Stimulated activated CD4-positive, alpha-beta T cell treated with anti-CD3 and anti-CD28 coated beads, Interleukin-2, amount 100 ng/mL, for 24 hours (primary cell): ENCODE measurements at regions not wholly inside any gene's neighbourhood (a gene's known extent, or its start where the extent isn't known, plus 50 kb on each side); places are given as distances from the start of the nearest gene placed in this dataset.
"Not testable (repeated sequence)": the region's sequence is repeated elsewhere in the genome, so short reads cannot be mapped to it uniquely, and the experiment has no call there.

ENCODE experiments used
- DNase-seq, 2 donors: peaks; one replicate each; pipeline ENCODE4 v3.0.0-alpha.2; 2020

DNA sequence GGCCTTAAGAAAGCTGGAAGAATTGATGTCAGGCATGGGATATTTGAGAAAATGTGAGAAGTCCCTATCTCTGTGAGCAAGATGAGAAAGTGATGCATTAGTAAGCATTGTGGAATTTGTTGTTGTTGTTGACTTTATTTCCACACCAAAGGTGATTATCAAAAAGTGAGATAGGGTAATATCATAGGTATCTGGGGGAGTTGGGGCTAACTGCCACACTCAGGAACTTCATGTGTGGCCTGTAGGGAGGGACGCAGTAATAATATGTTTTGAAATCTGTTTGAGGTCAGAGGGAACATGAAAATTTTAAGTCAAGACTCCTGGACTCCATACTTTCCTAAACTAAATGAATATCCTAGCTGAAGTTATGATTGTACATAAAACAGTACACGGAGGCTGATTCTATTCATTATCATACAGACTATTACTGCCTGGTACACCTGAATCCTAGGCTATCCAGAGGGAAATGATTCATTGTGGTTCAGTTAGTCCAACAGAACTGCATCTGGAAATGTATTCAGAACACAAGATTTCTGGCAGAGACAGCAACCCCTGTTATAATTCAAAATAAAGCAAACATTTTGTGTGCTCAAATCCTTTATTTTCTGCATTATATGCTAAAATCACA is 304.8 kb downstream of the CPS1 start:
- DNase-seq, result no peak

DNA sequence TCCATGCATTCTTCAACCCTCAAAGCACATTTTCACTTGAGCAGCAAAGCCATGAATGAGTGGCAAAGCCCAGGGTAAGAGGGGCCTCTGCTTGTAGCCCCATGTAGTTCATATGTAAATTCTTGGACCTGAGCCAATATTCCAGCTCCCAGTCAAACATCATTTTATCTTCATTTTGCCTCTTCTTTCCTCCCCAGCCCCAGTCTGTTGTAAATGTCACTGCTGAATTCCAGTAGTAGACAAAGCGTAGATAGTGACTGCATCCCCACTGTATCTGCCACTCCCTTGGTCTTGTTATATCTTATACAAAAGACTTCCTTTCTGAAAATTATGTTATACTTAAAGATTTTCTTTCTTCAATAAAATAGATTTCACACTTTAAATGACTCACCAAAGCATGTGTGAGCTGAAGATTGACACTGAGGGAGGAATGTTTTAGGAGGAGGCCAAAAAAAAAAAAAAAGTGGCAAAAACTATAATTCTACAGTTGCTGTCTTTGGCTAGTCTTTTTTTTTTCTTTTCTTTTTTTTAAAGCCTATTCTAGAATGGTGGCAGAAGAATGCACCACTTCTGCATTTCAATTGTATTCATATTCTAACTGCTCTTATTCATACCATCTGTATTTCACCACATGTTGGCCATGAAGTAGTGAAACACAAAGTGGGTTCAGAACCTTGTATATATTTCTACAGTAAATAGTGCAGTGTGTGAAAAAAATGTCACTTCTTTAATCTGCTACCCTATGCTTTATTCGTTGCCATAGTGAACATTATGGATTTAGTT is 306.1 kb downstream of the CPS1 start:
- DNase-seq, result no peak

DNA sequence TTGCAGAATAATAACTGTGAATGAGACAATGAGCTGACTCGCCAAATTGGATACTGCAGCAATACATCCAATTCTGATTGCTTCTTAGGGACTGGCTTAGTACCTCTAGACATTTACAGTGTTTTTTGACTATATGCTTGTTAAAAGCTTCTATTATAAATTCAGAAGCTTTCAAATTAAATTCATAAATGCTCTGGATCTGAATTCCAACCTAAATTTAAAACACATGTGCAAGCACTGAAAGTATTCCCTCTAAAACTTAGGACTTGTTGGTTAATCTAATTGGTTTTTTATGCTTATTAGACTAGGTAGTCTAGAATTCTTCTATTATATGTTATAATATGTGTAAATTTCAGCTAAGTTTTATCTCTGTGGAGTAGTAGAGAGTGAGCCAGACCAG is 306.9 kb downstream of the CPS1 start:
- DNase-seq, result no peak

DNA sequence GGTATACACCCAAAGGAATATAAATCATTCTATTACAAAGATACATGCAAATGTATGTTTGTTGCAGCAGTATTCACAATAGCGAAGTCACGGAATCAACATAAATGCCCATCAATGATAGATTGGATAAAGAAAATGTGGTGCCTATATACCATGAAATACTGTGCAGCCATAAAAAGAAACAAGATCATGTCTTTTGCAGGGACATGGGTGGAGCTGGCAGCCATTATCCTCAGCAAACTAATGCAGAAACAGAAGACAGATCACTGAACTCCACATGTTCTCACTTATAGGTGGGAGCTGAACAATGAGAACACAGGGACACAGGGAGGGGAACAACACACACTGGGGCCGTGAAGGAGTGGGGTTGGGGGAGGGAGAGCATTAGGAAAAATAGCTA is 315.2 kb downstream of the CPS1 start:
- DNase-seq, result not testable (repeated sequence)

DNA sequence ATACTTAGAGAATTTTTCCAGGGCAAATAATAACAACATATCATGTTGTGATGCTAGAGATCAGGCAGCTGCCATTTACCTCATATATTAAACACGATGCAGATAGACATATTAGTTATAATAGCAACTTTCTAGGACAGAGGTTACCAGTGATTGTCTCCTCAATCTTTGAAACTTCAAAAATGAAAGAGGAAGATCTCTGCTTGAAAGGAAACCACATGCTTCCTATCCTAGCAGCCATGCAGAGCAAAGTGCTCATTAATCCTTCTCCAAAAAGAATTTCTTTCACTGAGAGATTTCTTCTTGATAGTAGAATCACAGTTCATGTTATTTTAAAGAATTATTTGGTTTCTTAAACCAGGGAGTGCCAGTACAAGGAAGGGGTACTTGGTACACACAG is 317.2 kb downstream of the CPS1 start:
- DNase-seq, result no peak

DNA sequence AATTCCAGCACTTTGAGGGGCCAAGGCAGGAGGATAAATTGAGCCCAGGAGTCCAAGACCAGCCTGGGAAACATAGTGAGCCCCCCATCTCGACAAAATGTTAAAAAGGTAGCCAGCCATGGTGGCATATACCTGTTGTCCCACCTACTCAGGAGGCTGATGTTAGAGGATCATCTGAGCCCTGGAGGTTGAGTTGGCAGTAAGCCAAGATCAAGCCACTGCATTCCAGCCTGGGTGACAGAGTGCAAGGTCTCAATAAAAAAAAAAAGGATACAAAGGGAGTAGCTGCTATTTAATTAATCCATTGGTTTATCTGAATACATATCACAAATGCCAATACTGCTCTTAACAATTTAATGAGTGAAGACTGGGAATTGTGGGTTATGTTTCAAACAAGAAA is 327.8 kb downstream of the CPS1 start:
- DNase-seq, result no peak

DNA sequence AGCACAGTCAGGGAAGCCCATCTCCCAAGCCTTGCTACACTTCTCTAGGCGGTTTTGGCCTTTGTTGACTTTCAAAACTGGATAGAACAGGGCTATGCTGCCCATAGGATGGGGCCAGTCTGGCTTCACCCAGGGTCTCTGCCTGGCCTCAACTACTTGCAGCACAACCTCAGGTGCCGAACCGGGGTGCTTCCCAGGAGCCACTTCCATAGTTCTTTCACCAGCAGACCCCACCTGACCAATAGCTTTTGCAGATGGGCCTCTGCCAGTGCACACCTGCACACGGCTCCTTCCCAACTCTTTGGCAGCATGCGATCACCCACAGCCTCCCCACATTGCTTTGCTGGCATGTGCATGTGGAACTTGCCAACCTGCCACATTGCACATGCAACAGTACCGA is 331.6 kb downstream of the CPS1 start:
- no peak for DNase-seq

DNA sequence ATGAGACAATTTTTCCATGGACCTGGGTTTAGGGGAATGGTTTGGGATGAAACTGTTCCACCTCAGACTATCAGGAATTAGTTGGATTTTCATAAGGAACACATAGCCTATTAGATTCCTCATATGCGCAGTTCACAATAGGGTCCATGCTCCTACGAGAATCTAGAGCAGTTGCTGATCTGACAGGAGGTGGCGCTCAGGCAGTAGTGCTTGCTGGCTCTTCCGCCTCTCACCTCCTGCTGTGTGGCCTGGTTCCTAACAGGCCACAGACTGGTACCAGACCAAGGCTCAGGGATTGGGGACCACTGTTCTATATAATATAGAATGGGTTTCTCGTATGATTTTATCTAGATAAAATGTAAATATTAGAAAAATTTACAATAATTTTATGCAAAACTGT is 338.7 kb downstream of the CPS1 start:
- DNase-seq, result no peak

DNA sequence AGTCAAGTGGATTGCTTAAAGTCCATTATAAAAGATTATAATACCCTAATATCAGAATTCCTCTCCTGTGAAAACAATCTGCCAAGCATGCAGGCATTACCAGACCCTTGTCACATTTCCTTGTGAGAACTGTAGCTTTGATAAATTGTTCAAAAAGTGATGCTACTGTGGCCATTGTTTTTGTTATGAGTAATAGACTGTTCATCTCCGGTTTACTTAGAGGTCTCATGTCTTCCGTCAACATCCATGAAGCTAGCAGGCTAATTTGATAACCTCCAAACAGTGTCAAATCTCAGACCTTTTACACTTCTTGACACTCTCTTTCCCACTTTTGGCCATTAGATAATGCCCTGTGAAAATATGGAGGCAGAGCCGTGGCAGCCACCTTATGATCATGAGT is 342.7 kb downstream of the CPS1 start:
- no peak for DNase-seq

DNA sequence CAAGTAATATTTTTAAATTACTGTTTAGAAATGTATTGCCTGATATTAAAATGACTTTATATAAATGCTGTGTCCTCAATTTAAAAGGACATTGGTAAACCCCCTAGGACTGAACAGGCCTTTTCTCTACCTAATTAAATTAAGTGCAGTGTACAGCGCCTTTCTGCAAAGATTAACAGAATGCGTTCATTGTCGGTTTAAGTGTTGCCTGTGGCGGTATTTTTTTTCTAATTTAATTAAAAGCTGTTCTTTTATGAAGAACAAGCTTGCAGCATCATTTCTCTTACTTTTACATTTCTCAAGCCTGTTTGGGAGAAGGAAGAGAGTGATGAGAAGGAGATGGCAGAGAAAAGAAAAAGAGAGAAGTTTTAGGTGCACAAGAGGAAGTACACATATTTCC is 344.9 kb downstream of the CPS1 start:
- DNase-seq, result no peak

DNA sequence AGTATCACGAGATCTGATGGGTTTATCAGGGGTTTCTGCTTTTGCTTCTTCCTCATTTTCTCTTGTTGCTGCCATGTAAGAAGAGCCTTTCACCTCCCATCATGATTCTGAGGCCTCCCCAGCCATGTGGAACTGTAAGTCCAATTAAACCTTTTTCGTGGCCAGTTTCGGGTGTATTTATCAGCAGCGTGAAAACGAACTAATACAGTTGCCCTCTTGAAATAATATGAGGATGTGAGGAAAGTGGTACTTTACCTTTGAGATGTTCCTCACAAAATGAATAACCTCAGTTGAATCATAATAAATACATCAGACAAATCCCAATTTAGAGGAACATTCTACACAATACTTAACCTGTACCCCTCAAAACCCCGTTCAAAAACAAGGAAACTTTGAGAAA is 356.4 kb downstream of the CPS1 start:
- DNase-seq, result no peak

DNA sequence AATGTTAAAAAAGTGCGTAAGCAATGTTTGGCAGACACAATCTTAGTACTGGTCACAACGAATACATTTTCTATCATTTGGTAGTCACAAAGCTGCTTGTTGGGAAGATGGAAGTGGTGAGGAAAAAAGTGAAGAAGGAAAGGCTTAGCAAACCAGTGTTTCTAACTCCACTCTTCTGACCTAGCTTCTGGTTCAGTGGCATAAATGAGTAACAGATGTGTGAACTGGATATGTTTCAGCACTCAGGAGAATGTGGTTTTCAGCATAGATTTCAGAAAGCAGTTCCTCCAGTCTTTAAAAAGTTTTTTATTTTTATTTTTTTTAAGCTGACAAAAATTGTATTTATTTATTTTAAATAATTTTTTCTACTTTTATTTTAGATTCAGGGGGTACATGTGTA is 357.1 kb downstream of the CPS1 start:
- DNase-seq, result no peak

DNA sequence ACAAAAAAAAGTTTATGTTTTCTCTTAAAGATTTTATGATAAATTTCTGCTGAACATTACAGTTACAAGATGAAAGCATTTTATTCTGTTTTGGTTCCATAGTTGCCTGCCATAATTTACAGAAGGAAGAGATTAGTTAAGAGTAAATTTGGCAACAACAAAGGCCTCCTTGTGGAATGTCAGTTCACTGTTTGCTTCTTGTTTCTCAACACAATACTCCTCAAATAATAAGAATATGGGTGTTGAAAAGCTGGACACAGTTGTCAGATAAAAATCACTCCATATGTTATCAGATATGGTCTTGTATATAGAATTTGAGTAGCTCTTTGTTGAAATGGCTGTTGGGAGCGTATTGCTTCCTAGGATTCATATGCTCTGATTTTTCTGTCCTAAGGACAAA is 359.5 kb downstream of the CPS1 start:
- no peak for DNase-seq

DNA sequence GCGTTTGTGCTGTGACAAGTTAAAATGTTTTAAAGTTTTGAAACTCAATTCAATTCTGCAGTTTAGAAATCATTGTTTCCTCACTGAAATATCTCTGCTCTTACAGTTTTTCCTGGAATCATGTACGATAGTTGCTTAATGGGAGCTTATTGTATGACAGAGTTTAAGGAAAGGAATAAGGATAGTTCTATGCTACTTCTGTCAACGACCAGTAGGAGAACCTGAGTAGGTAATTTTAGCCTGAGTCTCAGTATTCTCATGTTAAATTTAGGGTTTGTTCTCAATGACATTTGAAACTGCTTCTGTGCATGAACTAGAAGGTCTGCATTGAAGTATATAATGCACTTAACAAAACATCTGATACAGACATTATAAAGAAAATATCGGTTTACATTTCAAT is 361.1 kb downstream of the CPS1 start:
- DNase-seq, result no peak

DNA sequence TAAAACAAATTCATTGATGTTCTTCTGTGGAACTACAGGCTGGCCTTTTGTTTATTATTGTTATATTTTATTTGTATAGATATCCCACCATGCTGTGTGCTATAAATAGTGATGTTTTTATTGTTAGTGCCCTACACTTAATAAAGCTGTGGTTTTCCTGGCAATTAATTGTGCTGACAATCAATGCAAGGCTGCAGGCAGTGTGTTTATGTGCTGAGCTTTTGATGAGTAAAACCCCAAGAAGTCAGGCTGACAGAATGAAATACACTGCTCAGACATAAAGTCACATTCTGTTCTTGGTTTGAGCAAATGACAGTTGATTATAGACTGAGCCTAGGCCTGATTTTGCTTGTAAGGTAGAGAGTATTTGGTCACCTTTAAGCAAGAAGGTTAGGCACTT is 362.7 kb downstream of the CPS1 start:
- DNase-seq, result no peak

DNA sequence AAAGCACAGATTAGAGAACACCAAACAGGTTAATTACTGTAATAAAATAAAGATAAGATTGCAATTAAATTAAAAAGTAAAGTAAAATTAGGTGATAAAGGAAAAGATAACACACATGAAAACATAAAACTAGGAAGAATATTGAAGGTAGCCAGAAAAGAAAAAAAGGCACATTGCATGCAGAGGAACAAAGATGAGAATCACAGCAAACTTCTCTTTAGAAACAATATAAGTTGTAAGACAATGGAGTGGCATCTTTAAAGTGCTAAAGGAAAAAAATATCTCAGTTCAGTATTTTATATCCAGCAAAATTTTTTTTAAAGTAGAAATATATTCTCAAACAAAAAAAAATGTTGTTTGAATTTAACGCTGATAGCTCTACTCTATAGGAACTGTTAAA is 366.0 kb downstream of the CPS1 start:
- no peak for DNase-seq

DNA sequence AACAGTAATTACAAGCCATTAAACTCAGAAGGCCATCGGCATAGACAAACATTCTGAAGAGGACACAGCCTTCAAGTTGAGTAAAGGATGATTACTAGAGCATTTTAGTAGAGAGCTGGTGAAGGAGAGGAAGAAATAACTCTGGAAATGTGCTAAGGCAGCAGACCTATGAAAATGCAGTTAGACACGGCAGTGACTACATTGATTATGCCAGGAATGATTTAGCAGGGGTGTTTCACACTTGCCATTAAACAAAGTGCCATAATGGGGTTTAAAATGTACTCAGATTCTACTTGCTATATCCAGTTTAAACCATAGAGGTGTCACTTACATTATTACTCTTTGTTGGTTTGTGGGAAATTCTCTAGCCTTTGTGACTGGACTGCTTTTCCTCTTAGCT is 372.3 kb downstream of the CPS1 start:
- no peak for DNase-seq

DNA sequence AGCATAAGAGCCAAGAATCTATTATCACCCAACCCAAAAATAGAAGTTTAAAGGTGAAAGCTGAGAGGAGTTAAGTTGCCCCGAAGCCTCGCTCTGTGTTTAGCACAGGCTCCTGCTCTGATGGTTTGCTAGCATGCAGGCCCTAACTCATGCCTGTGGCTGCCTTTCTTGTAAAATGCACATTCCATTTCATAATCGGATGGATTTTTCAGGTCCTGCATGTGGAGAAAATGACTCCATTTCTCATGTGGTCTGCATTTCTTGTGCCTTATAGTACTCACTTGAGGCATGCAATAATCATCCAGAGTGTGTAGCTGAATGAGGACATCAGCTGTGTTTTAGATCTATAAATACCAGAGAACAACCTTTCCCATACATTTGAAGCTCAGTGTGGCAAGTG is 381.8 kb downstream of the CPS1 start:
- DNase-seq, result no peak

DNA sequence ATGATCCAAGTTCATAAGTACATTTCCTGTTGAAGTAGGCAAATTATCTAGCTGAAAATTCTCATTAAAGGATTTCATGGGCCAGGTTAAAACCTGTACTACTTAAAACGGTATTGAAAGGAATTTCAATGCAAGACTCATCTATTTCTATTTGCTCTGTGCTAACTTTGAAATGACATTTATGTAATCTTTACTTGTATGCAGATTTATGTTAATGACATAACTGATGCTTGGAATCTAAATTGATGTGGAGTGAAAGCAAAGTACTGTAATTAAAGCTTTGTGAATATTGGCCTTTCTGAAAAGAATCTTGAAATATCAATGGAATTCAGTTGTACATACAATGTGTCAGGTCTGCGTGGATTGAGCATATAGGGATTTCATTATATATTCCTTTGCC is 390.0 kb downstream of the CPS1 start:
- DNase-seq, result no peak

DNA sequence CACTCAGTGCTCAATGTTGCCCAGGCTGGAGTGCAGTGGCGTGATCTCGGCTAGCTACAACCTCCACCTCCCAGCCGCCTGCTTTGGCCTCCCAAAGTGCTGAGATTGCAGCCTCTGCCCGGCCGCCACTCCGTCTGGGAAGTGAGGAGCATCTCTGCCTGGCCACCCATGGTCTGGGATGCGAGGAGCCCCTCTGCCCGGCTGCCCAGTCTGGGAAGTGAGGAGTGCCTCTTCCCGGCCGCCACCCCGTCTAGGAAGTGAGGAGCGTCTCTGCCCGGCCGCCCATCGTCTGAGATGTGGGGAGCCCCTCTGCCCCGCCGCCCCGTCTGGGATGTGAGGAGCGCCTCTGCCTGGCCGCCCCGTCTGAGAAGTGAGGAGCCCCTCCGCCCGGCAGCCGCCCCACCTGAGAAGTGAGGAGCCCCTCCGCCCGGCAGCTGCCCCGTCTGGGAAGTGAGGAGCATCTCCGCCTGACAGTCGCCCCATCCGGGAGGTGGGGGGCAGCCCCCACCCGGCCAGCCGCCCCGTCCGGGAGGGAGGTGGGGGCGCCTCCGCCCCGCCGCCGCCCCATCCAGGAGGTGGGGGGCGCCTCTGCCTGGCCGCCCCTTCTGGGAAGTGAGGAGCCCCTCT is 394.1 kb downstream of the CPS1 start:
- not testable (repeated sequence) for DNase-seq

DNA sequence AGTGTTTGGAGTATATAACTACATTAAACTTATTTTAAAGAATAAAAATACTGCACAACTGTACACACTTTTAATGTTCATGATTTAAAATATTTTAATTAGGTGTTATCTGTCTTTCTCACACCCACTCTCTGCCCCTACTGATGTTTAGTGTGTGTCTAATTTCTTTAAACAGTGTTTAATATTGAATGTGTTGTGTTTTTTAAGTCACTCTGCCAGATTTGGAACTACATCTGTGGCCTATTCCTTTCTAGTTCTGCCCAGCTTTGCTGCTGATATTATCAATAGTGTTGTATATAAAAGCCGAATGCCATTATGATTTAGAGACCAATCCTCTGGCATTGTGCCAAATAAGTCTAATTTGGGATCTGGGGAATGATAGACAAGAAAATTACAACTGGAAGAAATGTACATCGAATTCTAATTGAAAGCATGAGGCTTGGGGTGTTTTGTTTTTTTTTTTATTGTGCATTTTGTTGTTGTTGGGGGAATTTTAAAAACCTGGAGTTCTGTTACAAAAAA is 398.0 kb downstream of the CPS1 start:
- DNase-seq, result no peak

DNA sequence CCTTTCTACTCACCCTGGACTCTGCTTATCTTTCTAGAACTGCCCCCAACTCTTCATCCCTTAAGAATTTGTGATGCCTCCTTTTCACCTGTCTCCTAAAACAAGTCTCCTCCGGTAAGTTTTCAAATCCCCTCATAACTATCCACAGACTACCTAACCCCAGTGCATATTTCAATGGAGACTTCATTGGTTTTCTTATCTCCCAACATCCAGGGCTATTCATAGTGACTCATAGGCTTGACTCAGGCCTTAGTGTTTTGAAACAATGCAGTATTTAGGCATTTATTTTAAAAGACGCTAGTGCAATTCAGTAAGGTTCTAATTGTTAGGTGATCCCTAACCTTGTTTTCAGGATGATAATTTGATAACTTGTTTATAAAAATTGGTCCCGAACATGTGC is 399.2 kb downstream of the CPS1 start:
- no peak for DNase-seq

DNA sequence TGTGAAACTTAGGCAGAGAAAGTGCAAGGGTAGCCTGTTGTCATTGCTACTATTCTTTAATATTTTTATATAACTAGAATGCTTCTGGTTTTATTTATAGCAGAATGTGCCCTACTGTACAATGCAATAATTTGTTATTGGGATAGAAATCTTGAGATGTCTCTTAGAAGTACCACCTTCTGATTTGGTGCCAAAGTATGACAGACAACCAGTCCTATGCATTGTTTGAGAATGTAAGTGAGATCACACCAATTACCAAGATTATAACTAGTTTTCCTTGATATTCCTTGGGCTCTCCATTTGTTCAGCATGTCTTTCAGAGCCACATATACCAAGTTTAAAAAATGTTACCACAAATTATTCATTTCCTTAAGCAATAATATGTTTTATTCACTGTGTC is 399.7 kb downstream of the CPS1 start:
- no peak for DNase-seq

DNA sequence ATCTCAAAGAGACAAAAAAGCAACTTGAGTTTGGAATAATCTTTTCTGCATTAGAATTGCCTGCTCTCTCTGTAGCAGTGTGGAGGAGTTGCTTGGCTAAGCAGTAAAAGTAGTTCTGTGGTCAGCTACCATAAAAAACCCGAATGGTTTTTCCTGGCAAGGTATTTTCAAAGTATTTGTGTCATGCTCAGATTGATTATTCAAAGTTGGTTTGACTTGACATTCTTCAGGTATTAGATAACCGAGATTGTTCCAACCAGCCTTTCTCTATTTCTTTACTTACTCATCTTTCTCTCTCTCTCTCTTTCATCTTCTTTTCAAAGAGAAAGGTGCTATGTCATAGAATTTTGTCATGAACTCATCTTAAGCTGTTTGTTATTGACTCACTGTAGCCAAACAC is 404.9 kb downstream of the CPS1 start:
- DNase-seq, result no peak
